NCI-H446 treated with DMSO at 0.1 percent for 48 hours (cell line): ENCODE measurements at regions not wholly inside any gene's neighbourhood (a gene's known extent, or its start where the extent isn't known, plus 50 kb on each side); places are given as distances from the start of the nearest gene placed in this dataset.
A peak's percentile ranks its signal among the peaks of the same experiment; 100 is the strongest.

ENCODE experiments used
- DNase-seq: peaks from one replicate; lab custom pipeline; 2025; lab: John Stamatoyannopoulos, UW

- no peak for DNase-seq
Observed at GRCh38 chr18:43482136-43482535, 204.8 kb upstream of the SYT4 start.

- no peak for DNase-seq
Observed at GRCh38 chr18:43482600-43482999, 205.3 kb upstream of the SYT4 start.

GRCh38 chr18:43484710-43485109 is 207.4 kb upstream of the SYT4 start:
- no peak for DNase-seq

- no peak for DNase-seq
Observed at GRCh38 chr18:43485545-43485963, 208.3 kb upstream of the SYT4 start.

- DNase-seq = no peak
Observed at GRCh38 chr18:43486462-43486861, 209.2 kb upstream of the SYT4 start.

GRCh38 chr18:43501099-43501498 is 223.8 kb upstream of the SYT4 start:
- DNase-seq = no peak

- no peak for DNase-seq
Observed at GRCh38 chr18:43506935-43507334, 229.6 kb upstream of the SYT4 start.

GRCh38 chr18:43507842-43508481 is 230.7 kb upstream of the SYT4 start:
- DNase-seq = no peak

GRCh38 chr18:43514747-43515146 is 237.5 kb upstream of the SYT4 start:
- no peak for DNase-seq

- DNase-seq = no peak
Observed at GRCh38 chr18:43515481-43515880, 238.2 kb upstream of the SYT4 start.

GRCh38 chr18:43524260-43524659 is 247.0 kb upstream of the SYT4 start:
- no peak for DNase-seq

GRCh38 chr18:43525169-43525568 is 247.9 kb upstream of the SYT4 start:
- DNase-seq = peak; percentile 73

GRCh38 chr18:43526426-43527145 is 249.3 kb upstream of the SYT4 start:
- DNase-seq = peak; percentile 63

- no peak for DNase-seq
Observed at GRCh38 chr18:43531438-43531837, 254.1 kb upstream of the SYT4 start.

- no peak for DNase-seq
Observed at GRCh38 chr18:43533371-43533770, 256.1 kb upstream of the SYT4 start.

- no peak for DNase-seq
Observed at GRCh38 chr18:43534511-43534910, 257.2 kb upstream of the SYT4 start.

- no peak for DNase-seq
Observed at GRCh38 chr18:43539862-43540261, 262.6 kb upstream of the SYT4 start.

- DNase-seq = no peak
Observed at GRCh38 chr18:43542016-43542415, 264.7 kb upstream of the SYT4 start.

GRCh38 chr18:43543236-43543635 is 265.9 kb upstream of the SYT4 start:
- no peak for DNase-seq

GRCh38 chr18:43547456-43547855 is 270.2 kb upstream of the SYT4 start:
- DNase-seq = no peak

GRCh38 chr18:43559507-43559906 is 282.2 kb upstream of the SYT4 start:
- no peak for DNase-seq

GRCh38 chr18:43563780-43564179 is 286.5 kb upstream of the SYT4 start:
- DNase-seq = peak; percentile 15

- DNase-seq = no peak
Observed at GRCh38 chr18:43570593-43570992, 293.3 kb upstream of the SYT4 start.
